Transverse colon (tissue), 4 donors: ENCODE measurements at regions not wholly inside any gene's neighbourhood (a gene's known extent, or its start where the extent isn't known, plus 50 kb on each side); places are given as distances from the start of the nearest gene placed in this dataset.

Experiments used
- DNase-seq: peaks from one replicate; pipeline ENCODE4 v3.0.0-alpha.2; 2019
- H3K27ac ChIP-seq, 4 donors: fragments of 200-600 bp; sonication (generic); 2 replicates each; pipeline ENCODE4 v1.5.1; 2016 to 2018; ENCODE audit warnings: inconsistent platforms in 4 of 4
- H3K27me3 ChIP-seq: fragments of 200-600 bp; sonication (generic); 2 replicates; pipeline ENCODE4 v1.5.1; 2017; ENCODE audit warnings: inconsistent platforms
- H3K36me3 ChIP-seq, 4 donors: fragments of 200-600 bp; sonication (generic); 2 replicates each; pipeline ENCODE4 v1.5.1; 2017 to 2019; ENCODE audit warnings: inconsistent platforms in 4 of 4
- H3K4me1 ChIP-seq, 4 donors: fragments of 200-600 bp; sonication (generic); 2 replicates each; pipeline ENCODE4 v1.5.1; 2017 to 2020; ENCODE audit warnings: inconsistent platforms in 4 of 4
- H3K4me3 ChIP-seq, 4 donors: fragments of 200-600 bp; sonication (generic); 1 replicate in 1 of 4; 2 replicates in 3 of 4; pipeline versions ENCODE4 v1.5.1 to v1.6.1; 2017 to 2019; ENCODE audit warnings: inconsistent platforms in 4 of 4
- H3K9me3 ChIP-seq, 2 donors: fragments of 200-600 bp; sonication (generic); 2 replicates each; pipeline ENCODE4 v1.5.1; 2017 to 2019; ENCODE audit warnings: inconsistent platforms in 2 of 2
- CTCF ChIP-seq, 5 experiments: fragments of 200-600 bp in 3 of 5; fragments of 450-650 bp in 2 of 5; sonication (generic) in 3 of 5; IDR thresholded peaks; 1 replicate in 2 of 5; 2 replicates in 3 of 5; pipeline ENCODE4 v1.5.1; 2016 to 2017; ENCODE audit warnings: antibody characterized with exemption in 5 of 5, inconsistent platforms in 3 of 5, mild to moderate bottlenecking in 2 of 5, moderate library complexity in 1 of 5
- EP300 ChIP-seq: sonication (generic); formaldehyde crosslinking; IDR thresholded peaks from one replicate; pipeline ENCODE4 v1.6.1; 2017; ENCODE audit warnings: antibody characterized with exemption, low read depth
- POLR2A ChIP-seq: fragments of 450-650 bp; IDR thresholded peaks from one replicate; pipeline ENCODE4 v1.6.1; 2016; ENCODE audit warnings: antibody characterized with exemption, mild to moderate bottlenecking, moderate library complexity
- POLR2AphosphoS5 ChIP-seq, 3 donors: sonication (generic); formaldehyde crosslinking; IDR thresholded peaks; one replicate each; pipeline ENCODE4 v1.6.1; 2016; ENCODE audit warnings: antibody characterized with exemption in 3 of 3
- WGBS, 2 donors: methylation state at CpG; one replicate each; pipeline ENCODE4 v1.1.5; 2018; ENCODE audit warnings: low coverage in 1 of 2; 5-methylcytosine and 5-hydroxymethylcytosine counted together
- in situ Hi-C, 4 donors: fragments of 200-750 bp; cut with MboI; loops; one replicate each; pipeline versions ENCODE4 v1.15.0 to v1.15.1; 2017; ENCODE audit warnings: low sequenced_read_pairs in 3 of 4, low pct_ligation_motif_present in 1 of 4, low pct_unique_long_range_greater_than_20kb in 1 of 4
- intact Hi-C: fragments of 100-400 bp; cut with DNase I; formaldehyde crosslinking; loops from one replicate; pipeline ENCODE4 v1.15.1; 2023; ENCODE audit warnings: low total_unique reads

DNA sequence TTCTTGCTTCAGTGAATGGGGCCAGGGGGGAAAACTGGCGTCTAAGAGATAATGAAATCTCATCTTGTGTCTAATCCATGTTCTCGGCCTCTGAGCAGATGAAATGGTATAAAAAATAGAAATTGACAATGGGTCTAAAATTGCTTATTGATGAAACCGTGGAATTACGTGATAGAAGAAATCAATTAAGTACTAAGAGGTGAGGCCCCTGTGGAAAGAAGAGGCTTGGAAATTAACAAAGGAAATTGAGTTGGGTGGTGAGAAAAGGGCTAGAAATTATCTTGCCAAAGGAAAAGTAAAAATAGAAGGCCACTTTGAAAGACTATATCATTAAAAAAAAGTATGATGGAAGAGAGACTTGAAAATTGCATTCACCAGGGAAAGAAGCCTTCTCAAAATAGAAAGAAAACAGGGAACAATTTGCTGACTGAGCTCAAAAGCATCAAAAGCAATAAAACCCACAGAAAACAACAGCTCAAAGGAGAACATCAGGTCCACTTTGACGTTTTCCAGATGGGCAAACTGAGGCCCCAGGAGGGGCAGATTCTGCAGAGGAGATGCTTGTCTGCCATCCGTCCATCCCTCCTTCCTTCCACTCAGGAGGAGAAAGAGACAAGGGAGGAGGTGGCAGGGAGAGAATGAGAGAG is 226.1 kb upstream of the RTL1 start:
- TF ChIP-seq POLR2AphosphoS5 (IDR thresholded peaks at IDR 0.05) (no peak), POLR2A (no peak), EP300 (no peak), CTCF (IDR thresholded peaks at IDR 0.05) (no peak)
- no peaks in the 10 kb centered on the region for H3K4me1 ChIP-seq
- no peaks in the 10 kb centered on the region for H3K9me3 ChIP-seq
- WGBS, 2 donors: 54 to 56% methylated on average over 5 to 6 of the region's 6 CpGs
- intact Hi-C loops: no loop called here
- DNase-seq: no peak
- no peak overlapping the region for H3K27ac ChIP-seq
- in situ Hi-C loops: no loop called here
- H3K36me3 ChIP-seq: no peaks in the 10 kb centered on the region
- no peaks in the 10 kb centered on the region for H3K27me3 ChIP-seq
- no peak overlapping the region for H3K4me3 ChIP-seq

- Histone ChIP-seq H3K9me3 (no peaks in the 10 kb centered on the region), H3K4me3 (no peak overlapping the region), H3K27me3 (no peaks in the 10 kb centered on the region), H3K27ac (no peak overlapping the region), H3K36me3 (no peaks in the 10 kb centered on the region), H3K4me1 (no peaks in the 10 kb centered on the region)
- intact Hi-C loops: no loop called here
- TF ChIP-seq EP300 (no peak), POLR2A (no peak), CTCF (IDR thresholded peaks at IDR 0.05) (no peak), POLR2AphosphoS5 (IDR thresholded peaks at IDR 0.05) (no peak)
- no peak for DNase-seq
- in situ Hi-C loops: no loop called here
- WGBS, 2 donors: 20 to 64% methylated on average over 1 to 6 of the region's 6 CpGs
Measured at GRCh38 chr14:101130861-101131260, 227.3 kb upstream of the RTL1 start.

- 64 to 67% methylated on average over 1 to 7 of the region's 7 CpGs for WGBS, 2 donors
- H3K36me3 ChIP-seq: no peaks in the 10 kb centered on the region
- no peak for DNase-seq
- no peaks in the 10 kb centered on the region for H3K4me1 ChIP-seq
- no peaks in the 10 kb centered on the region for H3K27me3 ChIP-seq
- intact Hi-C loops (no loop called here), in situ Hi-C loops (no loop called here)
- H3K9me3 ChIP-seq: no peaks in the 10 kb centered on the region
- no peak overlapping the region for H3K4me3 ChIP-seq
- no peak for TF ChIP-seq POLR2AphosphoS5 (IDR thresholded peaks at IDR 0.05)
- no peak for TF ChIP-seq CTCF (IDR thresholded peaks at IDR 0.05)
- no peak for TF ChIP-seq EP300
- no peak overlapping the region for H3K27ac ChIP-seq
Measured at GRCh38 chr14:101131451-101131916, 228.0 kb upstream of the RTL1 start.

DNA sequence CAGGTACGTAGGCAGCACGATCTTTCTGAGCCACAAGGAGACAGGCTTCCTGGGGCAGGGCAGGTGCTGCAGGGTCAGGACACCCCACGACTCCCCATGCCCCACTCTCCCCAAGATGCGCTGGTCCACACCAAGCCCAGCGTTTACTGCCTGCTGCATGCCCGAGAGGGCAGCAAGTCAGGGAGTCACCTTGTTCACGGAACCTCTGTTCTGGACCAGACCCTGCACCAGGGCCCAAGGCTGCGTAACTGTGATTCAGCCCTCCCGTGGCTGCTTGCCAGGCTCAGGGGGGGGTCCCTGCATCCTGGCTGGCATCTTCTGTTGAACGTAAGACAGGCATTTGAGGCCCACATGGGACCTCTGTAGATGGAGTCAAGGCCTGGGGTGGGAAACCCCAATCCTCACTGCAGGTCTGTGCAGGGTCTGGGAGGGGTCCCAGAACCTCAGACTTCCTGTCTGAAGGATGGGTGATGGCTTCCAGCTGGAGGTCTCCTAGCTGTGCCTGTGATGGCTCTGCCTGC is 228.6 kb upstream of the RTL1 start:
- intact Hi-C loops (no loop called here), in situ Hi-C loops (no loop called here)
- H3K9me3 ChIP-seq: no peaks in the 10 kb centered on the region
- H3K4me3 ChIP-seq: no peak overlapping the region
- 75% methylated on average over 10 of the region's 10 CpGs; no CpG with 5 or more reads in 1 of the 2 donors for WGBS, 2 donors
- no peaks in the 10 kb centered on the region for H3K4me1 ChIP-seq
- no peaks in the 10 kb centered on the region for H3K27me3 ChIP-seq
- no peaks in the 10 kb centered on the region for H3K36me3 ChIP-seq
- H3K27ac ChIP-seq: no peak overlapping the region
- TF ChIP-seq POLR2A: no peak
- TF ChIP-seq EP300: no peak
- TF ChIP-seq CTCF (IDR thresholded peaks at IDR 0.05): no peak
- no peak for TF ChIP-seq POLR2AphosphoS5 (IDR thresholded peaks at IDR 0.05)
- DNase-seq: no peak
